ENCODE measurements at regions not wholly inside any gene's neighbourhood (a gene's known extent, or its start where the extent isn't known, plus 50 kb on each side); places are given as distances from the start of the nearest gene placed in this dataset.

DNA sequence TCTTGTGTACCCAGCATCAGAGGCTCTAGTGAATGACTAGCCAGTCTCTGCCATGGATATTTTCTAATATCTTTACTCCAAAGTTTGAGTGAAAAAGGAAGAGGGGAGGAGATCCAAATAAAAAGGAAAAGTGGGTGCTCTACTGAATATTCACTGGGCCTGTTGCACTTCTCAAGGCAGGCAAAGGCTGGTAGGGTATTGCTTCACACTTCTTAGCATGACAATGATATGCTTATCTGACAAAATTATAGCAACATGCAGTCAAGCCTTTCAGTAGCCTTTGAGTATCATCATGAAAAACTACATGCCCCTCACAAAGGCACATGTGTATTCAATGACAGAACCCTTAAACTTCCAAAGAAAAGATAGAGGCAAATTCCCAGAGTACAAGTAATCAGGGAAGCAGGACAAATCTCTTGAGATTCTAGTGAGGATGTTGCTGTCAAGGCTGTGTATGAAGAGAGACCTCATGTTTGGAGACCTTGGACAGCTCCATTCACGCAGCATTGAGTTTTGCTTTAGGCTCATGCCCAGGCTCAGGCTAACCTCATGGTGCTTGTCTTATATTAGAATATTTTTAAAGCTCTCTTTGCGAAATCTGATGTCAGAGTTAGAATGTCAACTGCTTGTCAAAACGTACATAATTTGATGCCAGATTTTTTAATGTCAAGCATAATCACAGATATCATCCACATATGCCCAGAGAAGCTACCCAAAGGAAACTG is 506.9 kb downstream of the OCA2 start:
- Histone ChIP-seq H3K36me3 (no peaks in the 10 kb centered on the region), H3K9me3 (no peaks in the 10 kb centered on the region), H3K4me3 (no peak overlapping the region), H3K27ac (no peak overlapping the region), H3K4me1 (ENCODE audit: insufficient read depth) (no peaks in the 10 kb centered on the region), H3K27me3 (no peaks in the 10 kb centered on the region)
- no peak for TF ChIP-seq POLR2A (IDR thresholded peaks at IDR 0.05)
- TF ChIP-seq, protein P1, sequence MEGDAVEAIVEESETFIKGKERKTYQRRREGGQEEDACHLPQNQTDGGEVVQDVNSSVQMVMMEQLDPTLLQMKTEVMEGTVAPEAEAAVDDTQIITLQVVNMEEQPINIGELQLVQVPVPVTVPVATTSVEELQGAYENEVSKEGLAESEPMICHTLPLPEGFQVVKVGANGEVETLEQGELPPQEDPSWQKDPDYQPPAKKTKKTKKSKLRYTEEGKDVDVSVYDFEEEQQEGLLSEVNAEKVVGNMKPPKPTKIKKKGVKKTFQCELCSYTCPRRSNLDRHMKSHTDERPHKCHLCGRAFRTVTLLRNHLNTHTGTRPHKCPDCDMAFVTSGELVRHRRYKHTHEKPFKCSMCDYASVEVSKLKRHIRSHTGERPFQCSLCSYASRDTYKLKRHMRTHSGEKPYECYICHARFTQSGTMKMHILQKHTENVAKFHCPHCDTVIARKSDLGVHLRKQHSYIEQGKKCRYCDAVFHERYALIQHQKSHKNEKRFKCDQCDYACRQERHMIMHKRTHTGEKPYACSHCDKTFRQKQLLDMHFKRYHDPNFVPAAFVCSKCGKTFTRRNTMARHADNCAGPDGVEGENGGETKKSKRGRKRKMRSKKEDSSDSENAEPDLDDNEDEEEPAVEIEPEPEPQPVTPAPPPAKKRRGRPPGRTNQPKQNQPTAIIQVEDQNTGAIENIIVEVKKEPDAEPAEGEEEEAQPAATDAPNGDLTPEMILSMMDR (IDR thresholded peaks at IDR 0.05) = no peak
- no peak for TF ChIP-seq EP300 (IDR thresholded peaks at IDR 0.05)
- WGBS, 3 donors = 32 to 55% (median 42%) methylated on average over 3 of the region's 3 CpGs
- intact Hi-C loops (cut with DNase I) = no loop called here
- no peak for DNase-seq

Data from ovary (tissue), 7 donors.